Pancreas (tissue), 10 donors: ENCODE measurements at regions not wholly inside any gene's neighbourhood (a gene's known extent, or its start where the extent isn't known, plus 50 kb on each side); places are given as distances from the start of the nearest gene placed in this dataset.

Experiments
- ATAC-seq, 4 donors: fragments of 200-7000 bp; cut with Tn5 transposase; one replicate each; pipeline versions ENCODE4 v1.8.0 to v1.9.1; 2020; ENCODE audit warnings: mild to moderate bottlenecking in 4 of 4, moderate library complexity in 4 of 4
- DNase-seq, 6 donors: peaks; one replicate each; pipeline ENCODE4 v3.0.0-alpha.2; 2020
- FAIRE-seq: peaks from 2 replicates; lab custom pipeline; 2012; peaks lifted over from hg19 to GRCh38; lab: Jason Lieb, UNC
- H3K27ac ChIP-seq, 4 donors: fragments of 200-600 bp; sonication (generic); 1 replicate in 3 of 4; 2 replicates in 1 of 4; pipeline versions ENCODE4 v1.5.0 to v1.8.0; 2020
- H3K27me3 ChIP-seq, 4 donors: fragments of 200-600 bp; one replicate each; pipeline ENCODE4 v1.8.0; 2021
- H3K36me3 ChIP-seq, 3 donors: fragments of 200-600 bp; sonication (generic) in 1 of 3; one replicate each; pipeline versions ENCODE4 v1.5.0 to v1.8.0; 2020 to 2021
- H3K4me1 ChIP-seq, 3 donors: fragments of 200-600 bp; one replicate each; pipeline ENCODE4 v1.8.0; 2021
- H3K4me3 ChIP-seq, 4 donors: fragments of 200-600 bp; sonication (generic) in 2 of 4; one replicate each; pipeline versions ENCODE4 v1.5.0 to v1.8.0; 2020 to 2021
- H3K9me3 ChIP-seq, 4 donors: fragments of 200-600 bp; one replicate each; pipeline ENCODE4 v1.8.0; 2021
- CTCF ChIP-seq, 4 donors: fragments of 200-600 bp; sonication (generic) in 3 of 4; IDR thresholded peaks; one replicate each; pipeline versions ENCODE4 v1.5.0 to v1.8.0; 2021; ENCODE audit warnings: antibody characterized with exemption in 4 of 4
- WGBS, 2 donors: extraction: QIAGEN DNeasy Blood & Tissue Kit; methylation state at CpG; one replicate each; pipeline ENCODE4 v1.1.7; 2013; 5-methylcytosine and 5-hydroxymethylcytosine counted together
- intact Hi-C, 3 donors: fragments of 100-400 bp; cut with DNase I; formaldehyde crosslinking; loops; one replicate each; pipeline versions ENCODE4 v1.11.1 to v1.14.2; 2022
- donor health status: healthy with polysubstance abuse.
- donor health status: DM: no; HTN: no; CAD: no; lungs with moderate emphysema.
- donor health status: DM: no; HTN: no; CAD: no.
- donor health status: control.
- donor health status: control.
- donor health status: Bipolar disorder and iron deficiency.
- donor health status: DM: yes; HTN: yes; CAD: no.
- donor health status: DM: no; HTN: no; CAD: no.
- donor health status: DM: no; HTN: no; CAD: no.
- donor health status: DM: yes; HTN: yes; CAD: no.

GRCh38 chr6:164206807-164207423 lies 792.4 kb downstream of the QKI start:
- DNase-seq (no peak), FAIRE-seq (no peak), ATAC-seq (no peak)
- Histone ChIP-seq H3K36me3 (no peaks in the 10 kb centered on the region), H3K4me3 (no peak overlapping the region), H3K9me3 (no peaks in the 10 kb centered on the region), H3K27me3 (no peaks in the 10 kb centered on the region), H3K4me1 (no peaks in the 10 kb centered on the region), H3K27ac (no peak overlapping the region)
- 47 to 56% methylated on average over 2 of the region's 2 CpGs for WGBS, 2 donors
- TF ChIP-seq CTCF (IDR thresholded peaks at IDR 0.05): no peak
- intact Hi-C loops: no loop called here

GRCh38 chr6:164200071-164200470 lies 785.6 kb downstream of the QKI start:
- Histone ChIP-seq H3K36me3 (no peaks in the 10 kb centered on the region), H3K27ac (no peak overlapping the region), H3K4me1 (no peaks in the 10 kb centered on the region), H3K27me3 (no peaks in the 10 kb centered on the region), H3K9me3 (no peaks in the 10 kb centered on the region), H3K4me3 (no peak overlapping the region)
- FAIRE-seq (no peak), ATAC-seq (no peak), DNase-seq (no peak)
- intact Hi-C loops: no loop called here
- no peak for TF ChIP-seq CTCF (IDR thresholded peaks at IDR 0.05)
- 76 to 89% methylated on average over 1 of the region's 1 CpG for WGBS, 2 donors

GRCh38 chr6:164195942-164196281 lies 781.4 kb downstream of the QKI start:
- ATAC-seq: no peak
- no peak overlapping the region for H3K27ac ChIP-seq
- H3K36me3 ChIP-seq: no peaks in the 10 kb centered on the region
- TF ChIP-seq CTCF (IDR thresholded peaks at IDR 0.05): no peak
- intact Hi-C loops: no loop called here
- no peaks in the 10 kb centered on the region for H3K9me3 ChIP-seq
- DNase-seq: no peak
- H3K27me3 ChIP-seq: peaks cover 0 to 7% (median 0%) of the 10 kb centered on the region in 4 donors
- H3K4me3 ChIP-seq: no peak overlapping the region
- no peak for FAIRE-seq
- no peaks in the 10 kb centered on the region for H3K4me1 ChIP-seq
- 37 to 47% methylated on average over 1 of the region's 1 CpG for WGBS, 2 donors

GRCh38 chr6:164195278-164195941 lies 780.9 kb downstream of the QKI start:
- H3K4me1 ChIP-seq: no peaks in the 10 kb centered on the region
- H3K27me3 ChIP-seq: peaks cover 0 to 7% (median 0%) of the 10 kb centered on the region in 4 donors
- intact Hi-C loops: no loop called here
- FAIRE-seq (no peak), ATAC-seq (no peak), DNase-seq (no peak)
- no peaks in the 10 kb centered on the region for H3K9me3 ChIP-seq
- H3K27ac ChIP-seq: no peak overlapping the region
- no peak for TF ChIP-seq CTCF (IDR thresholded peaks at IDR 0.05)
- no peak overlapping the region for H3K4me3 ChIP-seq
- WGBS, 2 donors: 45 to 46% methylated on average over 6 of the region's 6 CpGs
- no peaks in the 10 kb centered on the region for H3K36me3 ChIP-seq

- DNase-seq: no peak
- no peaks in the 10 kb centered on the region for H3K4me1 ChIP-seq
- no peaks in the 10 kb centered on the region for H3K36me3 ChIP-seq
- no peak overlapping the region for H3K4me3 ChIP-seq
- ATAC-seq: no peak
- intact Hi-C loops: no loop called here
- peaks cover 0 to 7% (median 0%) of the 10 kb centered on the region in 4 donors for H3K27me3 ChIP-seq
- 53 to 58% methylated on average over 4 of the region's 4 CpGs for WGBS, 2 donors
- no peaks in the 10 kb centered on the region for H3K9me3 ChIP-seq
- no peak overlapping the region for H3K27ac ChIP-seq
- TF ChIP-seq CTCF (IDR thresholded peaks at IDR 0.05): no peak
- FAIRE-seq: no peak
These were observed 774.3 kb downstream of the QKI start for GRCh38 chr6:164188861-164189260.
